ENCODE measurements at regions not wholly inside any gene's neighbourhood (a gene's known extent, or its start where the extent isn't known, plus 50 kb on each side); places are given as distances from the start of the nearest gene placed in this dataset.

DNA sequence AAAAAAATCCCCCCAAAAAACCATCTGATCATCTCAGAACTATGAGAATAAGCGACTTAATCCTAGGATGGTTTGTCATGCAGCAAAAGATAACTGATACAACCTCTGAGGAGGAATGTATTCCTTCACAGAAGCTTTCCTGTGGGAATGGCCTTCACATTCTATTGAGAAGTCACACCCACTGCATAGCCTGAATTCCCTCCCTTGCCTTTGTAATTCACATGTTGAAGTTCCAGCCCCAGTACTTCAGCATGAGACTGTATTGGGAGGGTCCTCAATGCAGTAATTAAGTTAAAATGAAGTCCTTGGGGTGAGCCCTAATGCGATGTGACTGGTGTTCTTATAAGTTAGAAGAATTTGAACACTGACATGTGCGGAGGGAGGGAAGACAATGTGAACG, 395.2 kb downstream of the TUSC7 start:
- POLR2A ChIA-PET: no interaction called here
- no peak overlapping the region for H3K4me3 ChIP-seq (ENCODE audit: low read depth in 2 of 2, low read length in 1 of 2)
- no peaks in the 10 kb centered on the region for H3K36me3 ChIP-seq (replicated peaks in 1 of 2; ENCODE audit: control insufficient read depth in 1 of 2, insufficient read depth in 2 of 2, low read length in 1 of 2)
- peaks cover 11 to 17% of the 10 kb centered on the region in 2 experiments for H3K4me1 ChIP-seq (ENCODE audit: control insufficient read depth in 1 of 2, insufficient read depth in 2 of 2, low read depth in 1 of 2, low read length in 1 of 2)
- H3K79me2 ChIP-seq (ENCODE audit: insufficient read depth): no peaks in the 10 kb centered on the region
- no peaks in the 10 kb centered on the region for H4K20me1 ChIP-seq (ENCODE audit: insufficient read depth)
- H3F3A ChIP-seq (replicated peaks; ENCODE audit: insufficient read depth): peaks cover 9% of the 10 kb centered on the region
- TF ChIP-seq CHD2 (IDR thresholded peaks at IDR 0.05; ENCODE audit: low read length, partially characterized antibody) (no peak), YY1 (IDR thresholded peaks at IDR 0.05; ENCODE audit: low read depth) (no peak), NRF1 (IDR thresholded peaks at IDR 0.05; ENCODE audit: low read depth, low read length) (no peak), RFX5 (IDR thresholded peaks at IDR 0.05; ENCODE audit: low read length) (no peak), POLR2AphosphoS5 (IDR thresholded peaks at IDR 0.05; ENCODE audit: low read depth, low read length) (no peak), TCF12 (IDR thresholded peaks at IDR 0.05) (no peak), EP300 (IDR thresholded peaks at IDR 0.05; ENCODE audit: borderline replicate concordance in 1 of 2, low read depth in 1 of 2, low read length in 1 of 2) (no peak), RAD21 (IDR thresholded peaks at IDR 0.05; ENCODE audit: low read length) (no peak), JUND (IDR thresholded peaks at IDR 0.05) (no peak), FOSL2 (IDR thresholded peaks at IDR 0.05; ENCODE audit: borderline replicate concordance, low read depth) (no peak), FOXM1 (IDR thresholded peaks at IDR 0.05; ENCODE audit: low read depth) (no peak), TEAD4 (IDR thresholded peaks at IDR 0.05; ENCODE audit: borderline replicate concordance, insufficient read depth) (no peak), EZH2phosphoT487 (IDR thresholded peaks at IDR 0.05; ENCODE audit: borderline replicate concordance, low read depth) (no peak), TAF1 (IDR thresholded peaks at IDR 0.05; ENCODE audit: borderline replicate concordance, low read depth, low read length) (no peak), FOXJ3 (CRISPR knock-in tag; IDR thresholded peaks at IDR 0.05) (no peak), USF1 (IDR thresholded peaks at IDR 0.05; ENCODE audit: borderline replicate concordance, low read depth) (no peak), ELF1 (IDR thresholded peaks at IDR 0.05) (no peak), MEF2A (IDR thresholded peaks at IDR 0.05; ENCODE audit: borderline replicate concordance, low read depth) (no peak)
- TF ChIP-seq, protein P1, sequence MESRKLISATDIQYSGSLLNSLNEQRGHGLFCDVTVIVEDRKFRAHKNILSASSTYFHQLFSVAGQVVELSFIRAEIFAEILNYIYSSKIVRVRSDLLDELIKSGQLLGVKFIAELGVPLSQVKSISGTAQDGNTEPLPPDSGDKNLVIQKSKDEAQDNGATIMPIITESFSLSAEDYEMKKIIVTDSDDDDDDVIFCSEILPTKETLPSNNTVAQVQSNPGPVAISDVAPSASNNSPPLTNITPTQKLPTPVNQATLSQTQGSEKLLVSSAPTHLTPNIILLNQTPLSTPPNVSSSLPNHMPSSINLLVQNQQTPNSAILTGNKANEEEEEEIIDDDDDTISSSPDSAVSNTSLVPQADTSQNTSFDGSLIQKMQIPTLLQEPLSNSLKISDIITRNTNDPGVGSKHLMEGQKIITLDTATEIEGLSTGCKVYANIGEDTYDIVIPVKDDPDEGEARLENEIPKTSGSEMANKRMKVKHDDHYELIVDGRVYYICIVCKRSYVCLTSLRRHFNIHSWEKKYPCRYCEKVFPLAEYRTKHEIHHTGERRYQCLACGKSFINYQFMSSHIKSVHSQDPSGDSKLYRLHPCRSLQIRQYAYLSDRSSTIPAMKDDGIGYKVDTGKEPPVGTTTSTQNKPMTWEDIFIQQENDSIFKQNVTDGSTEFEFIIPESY (IDR thresholded peaks at IDR 0.05; ENCODE audit: borderline replicate concordance, low read depth): no peak
- TF ChIP-seq, protein P2, sequence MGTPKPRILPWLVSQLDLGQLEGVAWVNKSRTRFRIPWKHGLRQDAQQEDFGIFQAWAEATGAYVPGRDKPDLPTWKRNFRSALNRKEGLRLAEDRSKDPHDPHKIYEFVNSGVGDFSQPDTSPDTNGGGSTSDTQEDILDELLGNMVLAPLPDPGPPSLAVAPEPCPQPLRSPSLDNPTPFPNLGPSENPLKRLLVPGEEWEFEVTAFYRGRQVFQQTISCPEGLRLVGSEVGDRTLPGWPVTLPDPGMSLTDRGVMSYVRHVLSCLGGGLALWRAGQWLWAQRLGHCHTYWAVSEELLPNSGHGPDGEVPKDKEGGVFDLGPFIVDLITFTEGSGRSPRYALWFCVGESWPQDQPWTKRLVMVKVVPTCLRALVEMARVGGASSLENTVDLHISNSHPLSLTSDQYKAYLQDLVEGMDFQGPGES (IDR thresholded peaks at IDR 0.05; ENCODE audit: low read depth, low read length): no peak
- H3K9me3 ChIP-seq: no peaks in the 10 kb centered on the region
- WGBS (ENCODE audit: low lambda C conversion rate): 90% methylated on average over 4 of the region's 4 CpGs
- CTCF ChIA-PET: no interaction called here
- H3K27me3 ChIP-seq (ENCODE audit: insufficient read depth): no peaks in the 10 kb centered on the region
- H3K27ac ChIP-seq (ENCODE audit: low read depth in 2 of 2, low read length in 1 of 2): peak overlapping the region; percentile 80 to 84
- DNase-seq: no peak
- no peak overlapping the region for H3K9ac ChIP-seq
- peak overlapping the region; percentile 36; the same call in 1 of the 2 replicates for H3K4me2 ChIP-seq
- H2AFZ ChIP-seq (ENCODE audit: low read depth): peak overlapping the region; percentile 3; the same call in 1 of the 2 replicates
- H3K9me2 ChIP-seq: no peaks in the 10 kb centered on the region
